A673 (cell line): ENCODE measurements at regions not wholly inside any gene's neighbourhood (a gene's known extent, or its start where the extent isn't known, plus 50 kb on each side); places are given as distances from the start of the nearest gene placed in this dataset.

Experiments
- BruUV-seq: library from RNA; stranded (reverse); fragments of 400-500 nt; replicated peaks from 2 replicates; lab custom pipeline; 2021; lab: Mats Ljungman, UMichigan
- CTCF ChIA-PET: fragments of 300-600 bp; sonication (Branson Sonifier 250); formaldehyde crosslinking; loops from one replicate; lab custom pipeline; 2022; ENCODE audit warnings: antibody characterized with exemption; lab: Charles Lee
- POLR2A ChIA-PET: fragments of 300-600 bp; sonication (Branson Sonifier 250); formaldehyde crosslinking; loops from one replicate; lab custom pipeline; 2022; ENCODE audit warnings: antibody characterized with exemption; ENCODE audit not compliant: low non-redundant PET; lab: Charles Lee
- DNase-seq: peaks from one replicate; pipeline ENCODE4 v3.0.0-alpha.2; 2015; ENCODE audit warnings: low spot score
- H3K27ac ChIP-seq: fragments of 200-600 bp; sonication (generic); 2 replicates; pipeline ENCODE4 v1.5.1; 2016; ENCODE audit warnings: mixed run types, low read depth, mild to moderate bottlenecking, mixed read lengths, antibody characterized with exemption, low read length; ENCODE audit not compliant: poor library complexity, severe bottlenecking
- H3K27me3 ChIP-seq: fragments of 200-600 bp; sonication (generic); replicated peaks from 2 replicates; pipeline ENCODE4 v1.6.1; 2017; ENCODE audit warnings: mixed run types, low read depth, mild to moderate bottlenecking, mixed read lengths, antibody characterized with exemption, low read length; ENCODE audit not compliant: insufficient read depth, poor library complexity
- H3K36me3 ChIP-seq: fragments of 200-600 bp; sonication (generic); 2 replicates; pipeline ENCODE4 v1.6.1; 2016; ENCODE audit warnings: mixed run types, mild to moderate bottlenecking, mixed read lengths, antibody characterized with exemption, low read length; ENCODE audit not compliant: insufficient read depth, poor library complexity, severe bottlenecking
- H3K4me1 ChIP-seq: fragments of 200-600 bp; sonication (generic); 2 replicates; pipeline ENCODE4 v1.6.1; 2017; ENCODE audit warnings: mixed run types, mild to moderate bottlenecking, mixed read lengths, antibody characterized with exemption, low read length; ENCODE audit not compliant: insufficient read depth, poor library complexity, severe bottlenecking
- H3K4me3 ChIP-seq: fragments of 200-600 bp; sonication (generic); 2 replicates; pipeline ENCODE4 v1.5.1; 2016; ENCODE audit warnings: low read depth, mixed run types, mild to moderate bottlenecking, mixed read lengths, low read length; ENCODE audit not compliant: poor library complexity, severe bottlenecking
- H3K9me3 ChIP-seq: fragments of 200-600 bp; sonication (generic); 2 replicates; pipeline ENCODE4 v1.6.1; 2016; ENCODE audit warnings: mixed run types, low read depth, mild to moderate bottlenecking, mixed read lengths, antibody characterized with exemption, low read length; ENCODE audit not compliant: poor library complexity, severe bottlenecking
- EZH2 ChIP-seq: fragments of 200-600 bp; sonication (generic); IDR thresholded peaks from 2 replicates; pipeline ENCODE4 v1.6.1; 2017; ENCODE audit warnings: borderline replicate concordance, low read depth, mild to moderate bottlenecking, mixed read lengths, antibody characterized with exemption, low read length; ENCODE audit not compliant: poor library complexity, severe bottlenecking
- intact Hi-C: fragments of 100-400 bp; cut with micrococcal nuclease; formaldehyde crosslinking; loops from one replicate; pipeline ENCODE4 v1.10.0; 2022; ENCODE audit not compliant: unreplicated experiment
- TF ChIP-seq, protein P1 (sequence below): fragments of 300-800, 200-600 bp; sonication (generic); conservative IDR thresholded peaks from 2 replicates; pipeline ENCODE4 v1.5.1; 2017; ENCODE audit warnings: low read depth, mild to moderate bottlenecking, antibody characterized with exemption, low read length, moderate library complexity, mixed read lengths

DNA sequence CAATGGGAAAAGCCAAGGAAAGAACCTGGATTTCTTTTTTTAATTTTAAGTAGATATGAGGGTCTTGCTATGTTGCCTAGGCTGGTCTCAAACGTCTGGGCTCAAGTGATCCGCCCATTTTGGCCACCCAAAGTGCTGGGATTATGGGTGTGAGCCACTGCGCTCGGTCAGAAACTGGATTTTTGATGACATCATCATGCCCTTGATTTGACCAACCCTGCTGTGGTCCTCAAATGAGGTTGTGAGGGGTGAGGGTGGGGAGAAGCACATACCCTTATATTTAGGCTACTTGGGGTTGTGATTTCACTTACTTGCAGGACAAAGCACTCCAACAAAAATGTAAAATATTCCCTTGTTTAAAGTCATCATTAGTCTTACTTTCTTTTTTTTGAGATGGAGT, 70.4 kb downstream of the C3orf38 start:
- Histone ChIP-seq H3K27me3 (no peaks in the 10 kb centered on the region), H3K4me1 (peaks cover 54% of the 10 kb centered on the region), H3K36me3 (no peaks in the 10 kb centered on the region), H3K4me3 (no peak overlapping the region), H3K27ac (peak overlapping the region; percentile 88), H3K9me3 (no peaks in the 10 kb centered on the region)
- ChIA-PET POLR2A (no interaction called here), CTCF (interaction anchor here (1.7 kb wide), 1 partner anchor 1871 kb away, joined by 8 read pairs; no protein-coding TSS in a partner anchor)
- no peak for TF ChIP-seq EZH2
- TF ChIP-seq, protein P1, sequence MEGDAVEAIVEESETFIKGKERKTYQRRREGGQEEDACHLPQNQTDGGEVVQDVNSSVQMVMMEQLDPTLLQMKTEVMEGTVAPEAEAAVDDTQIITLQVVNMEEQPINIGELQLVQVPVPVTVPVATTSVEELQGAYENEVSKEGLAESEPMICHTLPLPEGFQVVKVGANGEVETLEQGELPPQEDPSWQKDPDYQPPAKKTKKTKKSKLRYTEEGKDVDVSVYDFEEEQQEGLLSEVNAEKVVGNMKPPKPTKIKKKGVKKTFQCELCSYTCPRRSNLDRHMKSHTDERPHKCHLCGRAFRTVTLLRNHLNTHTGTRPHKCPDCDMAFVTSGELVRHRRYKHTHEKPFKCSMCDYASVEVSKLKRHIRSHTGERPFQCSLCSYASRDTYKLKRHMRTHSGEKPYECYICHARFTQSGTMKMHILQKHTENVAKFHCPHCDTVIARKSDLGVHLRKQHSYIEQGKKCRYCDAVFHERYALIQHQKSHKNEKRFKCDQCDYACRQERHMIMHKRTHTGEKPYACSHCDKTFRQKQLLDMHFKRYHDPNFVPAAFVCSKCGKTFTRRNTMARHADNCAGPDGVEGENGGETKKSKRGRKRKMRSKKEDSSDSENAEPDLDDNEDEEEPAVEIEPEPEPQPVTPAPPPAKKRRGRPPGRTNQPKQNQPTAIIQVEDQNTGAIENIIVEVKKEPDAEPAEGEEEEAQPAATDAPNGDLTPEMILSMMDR, result no peak
- BruUV-seq, result TSS peak; percentile 18
- intact Hi-C loops, result loop anchor here (5.0 kb wide), 5 partner anchors 187 to 1632 kb away; no protein-coding TSS in a partner anchor
- DNase-seq, result no peak

DNA sequence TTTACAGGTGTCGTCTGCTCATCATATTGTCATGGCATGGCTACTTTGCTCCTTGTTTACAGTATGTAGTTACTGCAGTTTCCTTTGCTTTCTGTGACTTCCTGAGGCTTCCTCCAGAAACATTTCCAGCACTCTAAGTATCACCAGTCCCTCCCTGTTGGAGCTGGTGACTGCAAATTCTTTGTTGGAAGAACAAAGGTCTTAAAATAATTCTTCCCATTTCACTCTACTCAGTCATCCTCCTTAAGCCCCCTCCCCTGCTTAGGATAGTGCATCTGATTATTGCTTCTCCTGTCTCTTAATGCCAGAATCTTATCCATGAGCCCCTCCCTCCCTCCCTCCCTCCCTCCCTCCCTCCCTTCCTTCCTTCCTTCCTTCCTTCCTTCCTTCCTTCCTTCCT, 72.0 kb downstream of the C3orf38 start:
- no TSS peak for BruUV-seq
- Histone ChIP-seq H3K27me3 (no peaks in the 10 kb centered on the region), H3K4me1 (peaks cover 69% of the 10 kb centered on the region), H3K27ac (peak overlapping the region; percentile 88), H3K4me3 (no peak overlapping the region), H3K9me3 (no peaks in the 10 kb centered on the region), H3K36me3 (no peaks in the 10 kb centered on the region)
- TF ChIP-seq, protein P1, result no peak
- TF ChIP-seq EZH2, result no peak
- intact Hi-C loops, result loop anchor here (1.0 to 5.0 kb wide), 8 partner anchors 186 to 1631 kb away; no protein-coding TSS in a partner anchor
- ChIA-PET CTCF (interaction anchor here (0.6 to 1.0 kb wide), 2 partner anchors 950 to 1870 kb away, joined by 3 read pairs; no protein-coding TSS in a partner anchor), POLR2A (no interaction called here)
- DNase-seq, result peak; percentile 97

DNA sequence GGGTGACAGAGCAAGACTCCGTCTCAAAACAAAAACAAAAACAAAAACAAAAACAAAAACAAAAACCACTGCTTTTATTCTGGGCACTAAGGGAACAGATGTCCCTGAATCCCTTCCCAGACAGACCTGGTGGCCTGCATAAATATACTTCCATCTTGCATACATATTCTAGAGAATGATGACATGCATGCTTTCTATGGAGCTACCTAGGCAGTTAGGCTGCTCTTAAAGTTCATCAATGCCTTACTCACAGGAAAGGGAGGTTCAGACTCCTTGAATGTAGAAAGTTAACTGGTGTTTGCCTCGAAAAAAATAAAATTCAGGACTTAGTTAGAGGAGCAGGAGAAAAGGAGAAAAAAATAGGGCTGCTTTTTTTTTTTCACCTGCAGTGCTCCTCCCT, 72.6 kb downstream of the C3orf38 start:
- H3K36me3 ChIP-seq, result no peaks in the 10 kb centered on the region
- TSS peak; percentile 60 for BruUV-seq
- peak; percentile 64 for DNase-seq
- H3K27me3 ChIP-seq, result no peaks in the 10 kb centered on the region
- H3K27ac ChIP-seq, result peak overlapping the region; percentile 87
- no peak for TF ChIP-seq EZH2
- TF ChIP-seq, protein P1, result no peak
- no peaks in the 10 kb centered on the region for H3K9me3 ChIP-seq
- H3K4me3 ChIP-seq, result no peak overlapping the region
- intact Hi-C loops, result loop anchor here (1.0 to 5.0 kb wide), 8 partner anchors 185 to 1630 kb away; no protein-coding TSS in a partner anchor
- ChIA-PET CTCF (interaction anchor here (0.6 to 1.0 kb wide), 2 partner anchors 951 to 1869 kb away, joined by 3 read pairs; no protein-coding TSS in a partner anchor), POLR2A (no interaction called here)
- peaks cover 72% of the 10 kb centered on the region for H3K4me1 ChIP-seq
